ENCODE measurements at regions not wholly inside any gene's neighbourhood (a gene's known extent, or its start where the extent isn't known, plus 50 kb on each side); places are given as distances from the start of the nearest gene placed in this dataset.
"Not testable (repeated sequence)": the region's sequence is repeated elsewhere in the genome, so short reads cannot be mapped to it uniquely, and the experiment has no call there.

DNA sequence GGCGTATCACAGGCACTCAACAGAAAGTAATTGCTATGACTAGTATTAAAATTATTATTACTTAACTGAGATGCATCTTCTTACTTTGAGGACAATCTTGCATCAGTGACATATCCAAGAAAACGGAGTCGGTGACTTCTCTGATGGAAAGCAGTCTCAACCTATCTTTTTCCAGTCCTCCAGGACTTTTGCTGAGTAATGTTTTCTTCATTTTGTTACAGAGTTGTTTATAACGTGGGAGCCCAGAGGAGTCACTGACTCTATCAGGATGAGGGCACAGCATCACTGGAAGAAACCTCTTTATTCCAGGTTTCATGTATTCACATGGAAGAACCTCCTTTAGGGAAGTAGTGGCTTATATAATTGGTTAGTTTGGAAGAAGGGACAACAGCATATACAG, 51.5 kb upstream of the MELK start:
- DNase-seq (ENCODE audit: low spot score), result no peak

DNA sequence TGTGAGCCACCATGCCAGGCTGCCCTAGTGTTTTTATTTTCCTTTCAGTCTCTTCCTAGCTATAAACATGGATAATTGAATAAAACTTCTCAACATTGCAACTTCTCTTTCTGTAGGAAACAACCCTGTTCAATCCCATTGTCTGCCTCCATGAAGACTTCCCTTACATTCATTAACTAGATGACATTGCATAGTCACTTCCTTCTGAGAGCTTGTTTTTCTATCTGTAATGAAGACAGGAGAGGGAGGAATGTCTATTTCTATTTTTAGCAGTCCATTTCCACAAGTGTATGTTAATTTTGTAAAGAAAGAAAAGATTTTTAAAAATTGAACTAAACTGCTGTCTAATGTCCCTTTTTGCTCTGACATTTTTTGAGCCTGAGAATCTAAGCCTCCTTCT, 55.6 kb upstream of the MELK start:
- DNase-seq (ENCODE audit: low spot score), result no peak

DNA sequence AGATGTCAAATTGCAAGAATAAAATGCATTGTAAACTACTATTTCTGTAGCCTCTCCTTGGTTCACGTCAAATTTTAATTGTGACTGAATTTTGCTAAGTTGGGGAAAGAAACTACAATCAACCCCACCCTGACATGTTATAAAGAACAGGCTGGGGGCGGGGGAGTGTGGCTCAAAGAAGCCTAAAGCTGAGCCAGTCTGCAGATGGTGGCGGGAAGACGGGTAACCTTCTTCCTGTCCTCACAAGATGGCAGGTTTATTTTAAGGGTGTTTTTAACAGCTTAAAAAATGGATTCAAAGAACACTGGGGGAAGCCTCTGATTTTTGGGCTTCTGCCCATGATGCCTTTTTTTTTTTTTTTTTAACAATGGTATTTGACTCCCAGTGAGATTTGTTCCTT, 68.5 kb upstream of the MELK start:
- DNase-seq (ENCODE audit: low spot score), result no peak

DNA sequence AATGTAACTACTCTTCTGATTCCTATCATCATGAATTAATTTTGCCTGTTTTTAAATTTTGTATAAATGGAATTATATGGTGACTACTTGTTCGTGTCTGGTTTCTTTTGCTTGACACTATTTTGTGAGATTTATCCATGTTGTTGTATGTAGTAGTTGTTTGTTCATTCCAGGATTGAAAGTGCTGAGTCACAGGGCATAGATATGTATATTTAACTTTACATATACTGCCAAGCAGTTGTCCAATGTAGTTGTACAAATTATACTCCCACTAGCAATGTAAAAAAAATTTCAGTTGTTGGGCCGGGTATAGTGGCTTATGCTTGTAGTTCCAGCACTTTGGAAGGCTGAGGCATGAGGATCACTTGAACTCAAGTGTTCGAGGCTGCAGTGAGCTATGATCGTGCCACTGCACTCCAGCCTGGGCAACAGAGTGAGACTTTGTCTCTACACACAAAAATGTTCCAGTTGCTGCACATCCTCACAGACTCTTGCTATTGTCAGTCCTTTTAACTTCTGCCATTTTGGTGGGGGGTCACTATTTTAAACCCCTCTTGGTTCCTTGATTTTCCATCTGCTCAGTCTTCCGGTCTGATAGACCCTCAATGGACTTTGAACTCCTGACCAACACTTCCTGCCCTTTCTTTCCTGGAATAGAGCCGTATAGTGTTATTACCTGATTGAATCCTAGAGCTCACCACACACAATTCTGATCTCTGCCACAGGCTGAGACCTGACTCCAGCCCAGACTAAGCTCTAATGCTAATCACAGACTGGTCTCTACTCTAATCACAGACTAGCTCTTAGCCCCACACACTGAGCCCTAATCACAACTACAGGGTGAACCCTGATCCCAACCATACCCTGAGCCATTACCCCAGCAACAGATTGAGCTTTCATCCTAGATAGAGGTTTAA, 69.3 kb upstream of the MELK start:
- DNase-seq (ENCODE audit: low spot score), result no peak

DNA sequence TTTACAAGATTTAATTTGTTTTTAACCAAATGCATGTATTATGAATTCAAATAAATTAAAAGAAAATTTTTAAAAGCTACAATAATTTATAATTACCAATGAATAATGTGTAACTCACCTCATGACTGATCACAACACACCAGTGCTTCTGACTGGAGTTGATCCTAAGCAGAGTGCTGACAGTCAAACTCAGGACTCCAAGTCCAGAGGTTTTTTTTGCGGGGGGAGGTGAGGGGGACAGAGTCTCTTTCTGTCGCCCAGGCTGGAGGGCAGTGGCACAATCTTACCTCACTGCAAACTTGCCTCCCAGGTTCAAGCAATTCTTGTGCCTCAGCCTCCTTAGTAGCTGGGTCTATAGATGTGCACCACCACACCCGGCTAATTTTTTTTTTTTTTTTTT, 71.0 kb upstream of the MELK start:
- DNase-seq (ENCODE audit: low spot score), result no peak

DNA sequence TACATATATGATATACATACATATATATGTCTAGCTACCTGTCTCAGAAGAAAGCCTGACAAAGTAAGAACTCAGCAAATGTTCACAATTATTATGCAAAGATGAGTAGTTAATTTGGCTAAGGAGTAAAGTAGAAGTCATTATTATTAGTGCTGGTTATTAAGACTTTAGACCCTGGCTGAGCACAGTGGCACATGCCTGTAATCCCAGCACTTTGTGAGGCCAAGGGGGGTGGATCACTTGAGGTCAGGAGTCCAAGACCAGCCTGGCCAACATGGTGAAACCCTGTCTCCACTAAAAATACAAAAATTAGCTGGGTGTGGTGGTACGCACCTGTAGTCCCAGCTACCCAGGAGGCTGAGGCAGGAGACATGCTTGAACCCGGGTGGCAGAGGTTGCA, 71.8 kb upstream of the MELK start:
- DNase-seq (ENCODE audit: low spot score), result not testable (repeated sequence)

DNA sequence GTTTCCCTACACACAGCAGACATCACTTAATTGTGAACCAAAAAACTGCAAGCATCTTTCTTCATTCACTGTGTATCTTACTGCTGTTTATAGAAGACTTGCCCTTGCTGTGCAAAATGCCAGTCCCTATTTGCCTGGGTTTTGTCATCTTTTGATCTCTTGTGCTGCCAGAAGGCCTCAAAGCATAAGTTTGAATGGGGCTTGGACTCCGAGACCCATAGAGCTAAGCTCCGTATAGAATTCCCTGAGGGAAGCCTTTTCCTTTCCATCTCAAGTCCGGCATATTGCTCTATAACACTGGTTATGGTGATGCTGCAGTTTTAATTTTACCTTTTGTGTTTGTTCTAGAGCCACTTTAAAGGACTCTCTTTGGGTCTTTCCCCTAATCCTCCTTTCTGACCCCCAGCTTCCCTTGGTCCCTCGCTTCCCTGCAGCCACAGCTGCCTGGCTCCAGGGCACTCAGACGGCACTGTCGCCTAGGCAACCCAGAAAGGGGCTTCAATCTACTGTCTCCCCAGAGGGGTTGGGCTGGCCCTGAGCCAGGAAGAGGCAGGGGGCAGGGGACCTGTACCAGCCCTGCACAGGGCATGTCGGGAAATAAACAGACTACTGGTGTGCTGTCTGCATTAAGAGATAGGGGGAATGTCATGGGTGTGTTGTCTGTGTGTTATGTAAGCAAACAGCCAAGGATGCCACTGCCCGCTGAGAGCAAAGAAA, 73.4 kb upstream of the MELK start:
- no peak for DNase-seq (ENCODE audit: low spot score)

DNA sequence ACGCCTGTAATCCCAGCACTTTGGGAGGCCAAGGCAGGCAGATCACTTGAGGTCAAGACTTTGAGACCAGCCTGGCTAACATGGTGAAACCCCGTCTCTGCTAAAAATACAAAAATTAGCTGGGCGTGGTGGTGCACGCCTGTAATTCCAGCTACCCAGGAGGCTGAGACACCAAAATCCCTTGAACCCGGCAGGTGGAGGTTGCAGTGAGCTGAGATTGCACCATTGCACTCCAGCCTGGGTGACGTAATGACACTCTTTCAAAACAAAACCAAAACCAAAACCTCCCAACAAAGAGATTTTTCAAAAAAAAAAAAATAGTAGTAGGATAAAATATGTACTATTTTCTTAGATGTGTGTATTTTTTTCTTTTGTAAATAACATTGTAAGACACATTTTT, 79.1 kb upstream of the MELK start:
- not testable (repeated sequence) for DNase-seq (ENCODE audit: low spot score)

DNA sequence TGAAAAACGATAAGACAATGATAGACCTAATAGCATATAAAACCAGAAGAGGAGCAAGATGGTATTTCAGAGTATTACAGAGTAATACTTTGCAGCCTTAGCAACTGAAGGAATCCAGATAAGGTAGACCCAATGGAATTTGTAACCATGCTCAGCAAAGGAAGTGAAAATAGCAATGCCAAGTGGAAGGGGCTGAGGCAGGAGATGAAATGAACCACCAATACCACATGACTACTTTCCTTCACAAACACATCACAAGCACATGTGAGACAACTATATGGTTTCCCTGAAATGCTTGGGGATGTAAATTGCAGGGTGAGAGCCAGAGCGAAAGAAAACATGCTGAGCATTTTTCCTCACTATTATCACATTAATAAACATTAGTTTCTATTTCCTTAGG, 79.8 kb upstream of the MELK start:
- DNase-seq (ENCODE audit: low spot score), result no peak

DNA sequence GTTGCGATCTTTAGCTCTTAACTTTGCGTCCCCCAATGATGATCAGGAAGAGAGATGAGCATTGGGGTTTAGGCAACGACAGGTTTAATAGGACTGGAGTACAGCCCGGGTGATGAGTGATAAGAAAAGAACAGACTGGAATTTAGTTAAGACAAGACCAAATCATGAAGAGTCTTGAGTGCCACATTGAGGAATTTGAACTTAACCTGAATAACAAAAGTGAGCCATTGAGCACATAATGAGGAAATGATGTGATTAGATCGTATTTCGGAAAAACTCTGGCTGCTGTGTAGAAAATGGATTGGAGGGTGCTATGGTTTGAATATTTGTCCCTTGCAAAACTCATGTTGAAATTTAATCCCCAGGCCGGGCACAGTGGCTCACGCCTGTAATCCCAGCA, 83.2 kb upstream of the MELK start:
- no peak for DNase-seq (ENCODE audit: low spot score)

DNA sequence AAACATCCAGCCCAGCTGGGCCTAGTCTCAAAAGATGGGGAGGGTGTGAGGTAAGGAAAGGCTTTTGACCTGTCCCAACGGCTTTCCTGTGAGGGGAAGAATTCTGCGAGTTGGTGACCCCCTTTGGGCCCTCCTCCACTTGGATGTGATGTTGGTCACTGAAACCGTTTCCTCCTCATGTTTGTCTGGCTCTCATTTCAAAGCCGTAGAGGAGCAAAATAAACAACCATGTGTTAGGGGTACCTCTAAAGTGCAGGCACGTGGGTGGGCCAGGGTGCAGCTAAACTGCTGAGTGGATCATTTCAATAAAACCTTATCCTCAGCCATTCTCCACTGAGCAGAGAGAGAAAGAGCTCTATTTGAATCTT, 84.3 kb upstream of the MELK start:
- no peak for DNase-seq (ENCODE audit: low spot score)

DNA sequence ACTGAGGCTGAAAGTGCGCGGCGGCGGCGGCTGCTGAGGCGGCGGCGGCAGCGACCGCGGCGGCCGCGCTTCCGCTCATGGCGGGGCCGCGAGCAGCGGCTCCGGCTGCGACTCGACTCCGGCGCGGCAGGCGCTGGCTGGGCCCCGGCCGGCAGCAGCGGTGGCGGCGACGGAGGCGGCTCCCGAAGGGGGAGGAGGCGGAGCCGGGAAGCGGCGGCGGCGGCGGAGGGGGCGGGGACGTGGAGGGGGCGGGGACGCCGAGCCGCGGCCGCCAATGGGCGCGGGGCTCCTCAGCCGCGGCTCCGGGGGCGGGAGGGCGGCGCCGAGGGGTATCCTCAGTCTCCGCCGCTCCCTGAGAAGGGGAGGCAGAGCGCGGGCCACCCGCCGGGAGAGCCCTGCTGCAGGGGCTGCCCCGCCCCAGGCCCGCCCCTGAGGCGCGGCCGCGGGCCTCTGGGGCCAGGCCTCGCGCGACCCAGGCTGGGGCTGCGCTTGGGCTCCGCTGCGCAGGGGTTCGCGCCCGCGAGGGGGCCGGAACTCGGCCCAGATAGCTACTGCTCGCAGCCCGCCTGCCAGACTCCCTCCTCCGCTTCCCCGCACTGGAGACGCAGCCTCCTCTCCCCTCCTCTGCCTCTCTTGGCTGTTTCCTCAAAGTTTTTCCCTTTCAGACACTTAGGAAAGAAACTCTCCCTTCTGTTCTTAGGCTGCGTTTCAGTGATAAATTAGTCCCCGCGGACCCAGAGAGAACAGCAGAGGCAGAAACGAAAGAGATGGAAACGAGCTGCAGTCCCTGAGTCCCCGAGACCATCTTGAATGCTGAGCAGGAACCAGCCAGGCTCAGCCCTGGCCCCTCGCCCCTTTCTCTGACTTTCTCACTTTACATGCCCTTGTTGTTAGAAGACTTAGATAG, 85.0 kb upstream of the MELK start:
- DNase-seq (ENCODE audit: low spot score), result peak; percentile 84

DNA sequence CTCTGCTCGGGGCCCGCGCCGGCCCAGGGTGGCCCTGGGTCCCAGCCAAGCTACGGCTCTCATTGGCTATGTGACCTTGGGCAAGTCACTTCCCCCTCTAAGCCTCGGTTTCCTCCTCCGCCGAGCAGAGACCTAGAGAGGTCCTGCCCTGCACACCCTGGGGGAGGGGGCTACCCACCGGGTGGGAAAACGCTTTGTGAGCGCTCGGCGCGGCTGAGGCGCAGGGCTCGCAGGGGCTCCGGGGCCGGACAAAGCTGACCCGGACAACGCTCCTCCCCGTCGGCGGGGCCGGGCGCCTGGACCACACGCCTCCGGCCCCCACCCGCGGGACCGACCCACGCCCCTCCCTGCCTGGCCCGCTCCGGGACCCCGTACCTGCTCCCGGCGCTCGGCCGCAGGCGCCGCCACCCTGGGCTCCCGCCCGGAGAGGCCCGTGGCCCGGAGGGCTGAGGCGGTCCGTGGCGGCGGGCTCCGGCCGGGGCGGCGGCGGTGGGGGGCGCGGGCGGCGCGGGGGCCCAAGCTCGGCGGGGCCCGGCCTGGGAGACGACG, 85.7 kb upstream of the MELK start:
- peak; percentile 40 for DNase-seq (ENCODE audit: low spot score)

DNA sequence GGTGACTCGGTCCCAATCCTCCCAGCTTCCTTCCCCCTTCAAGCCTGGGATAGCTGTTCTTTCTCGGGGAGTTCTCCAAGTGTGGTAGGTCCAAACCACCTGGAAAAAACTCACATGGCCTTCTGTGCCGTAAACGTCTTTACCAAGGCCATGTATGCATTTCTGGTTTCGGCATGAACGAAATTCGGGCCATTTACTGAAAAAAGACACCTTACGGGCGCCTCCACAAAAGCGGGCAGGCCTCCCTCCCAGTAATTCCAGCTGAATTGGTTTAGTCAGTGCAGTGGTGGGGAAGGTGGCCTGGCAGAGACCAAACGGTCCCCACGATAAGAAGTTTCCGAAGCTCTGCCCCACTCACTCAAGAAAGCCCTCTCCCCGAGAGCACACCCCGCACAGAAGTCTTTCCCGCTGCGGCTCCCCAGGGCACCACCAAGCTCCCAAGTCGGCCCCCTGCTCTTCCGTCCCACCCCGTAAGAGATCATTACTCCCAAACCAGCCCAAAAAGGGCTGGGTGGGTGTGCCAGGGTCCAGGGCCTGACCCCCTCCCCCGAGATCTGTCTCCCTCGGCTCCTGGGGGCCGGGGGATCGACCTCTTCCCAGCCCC, 86.3 kb upstream of the MELK start:
- peak; percentile 42 for DNase-seq (ENCODE audit: low spot score)

DNA sequence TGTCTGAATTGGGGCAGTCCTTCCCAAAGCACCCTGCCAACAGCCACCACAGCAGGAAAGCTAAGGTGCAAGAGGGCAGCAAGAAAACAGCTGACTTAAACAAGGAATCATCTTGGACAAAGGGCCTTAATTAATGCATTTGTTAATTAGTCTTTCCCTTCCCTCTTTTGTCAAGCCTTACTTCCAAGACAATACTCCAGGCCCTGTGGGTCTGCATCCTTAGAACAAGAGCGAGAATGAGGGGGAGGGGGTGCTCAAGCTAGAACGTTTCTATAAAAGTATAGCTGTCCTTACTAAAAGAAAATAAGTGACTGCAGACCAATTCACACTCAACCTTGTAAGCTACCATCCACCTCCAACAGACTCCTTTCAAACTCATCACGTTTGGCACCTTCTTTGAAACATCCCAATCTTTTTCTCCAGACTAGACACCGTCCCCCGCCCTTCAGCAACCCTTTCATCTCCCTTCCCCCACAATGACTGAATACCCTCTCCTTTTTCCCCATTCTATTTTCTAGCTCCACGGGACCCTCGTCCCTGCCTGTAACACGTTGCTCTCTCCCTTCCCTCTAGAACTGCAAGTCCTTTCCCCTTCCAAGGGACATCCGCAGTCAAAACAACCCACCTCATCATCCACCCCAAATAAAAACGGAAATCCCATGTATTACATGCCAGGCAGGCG, 85.7 kb upstream of the RNF38 start:
- no peak for DNase-seq (ENCODE audit: low spot score)

DNA sequence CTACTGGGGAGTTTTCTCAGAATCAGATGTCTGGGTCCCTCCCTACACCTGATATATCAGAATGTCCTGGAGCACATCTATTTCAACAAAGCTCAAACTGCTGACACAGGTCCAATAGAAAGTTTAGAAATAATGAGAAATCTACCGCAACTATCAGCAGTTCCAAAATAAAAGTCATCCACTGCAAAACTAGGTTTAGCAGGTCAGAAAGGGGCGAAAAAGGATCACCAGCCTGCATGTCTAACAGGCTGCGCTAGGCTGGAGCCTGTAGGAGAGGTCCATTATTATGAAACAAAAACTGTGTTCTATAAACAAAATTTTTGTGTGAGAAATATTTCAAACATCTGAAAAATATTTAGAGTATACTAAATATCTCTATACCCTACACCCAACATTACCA, 84.1 kb upstream of the RNF38 start:
- no peak for DNase-seq (ENCODE audit: low spot score)

DNA sequence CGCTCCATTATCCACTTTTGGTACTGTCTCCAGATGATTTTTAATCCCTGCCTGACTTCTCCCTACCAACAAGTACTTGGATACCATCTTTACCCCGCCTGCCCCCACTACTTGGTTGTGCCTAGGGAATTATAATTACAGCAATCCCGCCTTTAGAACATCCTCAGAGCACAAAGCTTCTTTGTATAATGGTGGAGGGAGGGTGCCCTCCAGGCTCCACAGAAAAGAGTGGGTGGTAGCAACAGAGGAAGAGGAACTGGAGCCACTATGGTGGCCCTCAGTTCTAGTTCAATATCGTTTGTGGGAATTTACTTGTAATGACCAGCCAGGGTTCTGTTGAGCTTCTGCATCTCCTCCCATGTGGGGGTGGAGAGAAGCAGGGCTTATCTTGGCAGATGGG, 79.0 kb upstream of the RNF38 start:
- DNase-seq (ENCODE audit: low spot score), result no peak

DNA sequence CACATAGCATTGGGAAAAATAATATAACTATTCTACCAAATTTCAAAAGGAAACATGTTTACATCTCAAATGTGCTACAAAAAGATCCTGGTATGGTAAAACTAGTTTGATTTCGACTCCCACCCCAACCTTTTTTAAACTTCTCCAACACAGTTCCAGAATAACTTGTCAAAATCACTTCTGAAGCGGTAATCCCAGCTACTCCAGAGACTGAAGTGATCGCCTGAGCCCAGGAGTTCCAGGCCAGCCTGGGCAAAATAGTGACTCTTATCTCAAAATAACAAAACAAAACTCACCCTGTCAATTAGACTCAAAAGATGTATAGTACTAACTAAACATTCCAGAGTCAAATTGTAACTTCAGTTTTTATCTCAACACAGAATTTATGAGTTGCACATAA, 71.3 kb upstream of the RNF38 start:
- DNase-seq (ENCODE audit: low spot score), result no peak

DNA sequence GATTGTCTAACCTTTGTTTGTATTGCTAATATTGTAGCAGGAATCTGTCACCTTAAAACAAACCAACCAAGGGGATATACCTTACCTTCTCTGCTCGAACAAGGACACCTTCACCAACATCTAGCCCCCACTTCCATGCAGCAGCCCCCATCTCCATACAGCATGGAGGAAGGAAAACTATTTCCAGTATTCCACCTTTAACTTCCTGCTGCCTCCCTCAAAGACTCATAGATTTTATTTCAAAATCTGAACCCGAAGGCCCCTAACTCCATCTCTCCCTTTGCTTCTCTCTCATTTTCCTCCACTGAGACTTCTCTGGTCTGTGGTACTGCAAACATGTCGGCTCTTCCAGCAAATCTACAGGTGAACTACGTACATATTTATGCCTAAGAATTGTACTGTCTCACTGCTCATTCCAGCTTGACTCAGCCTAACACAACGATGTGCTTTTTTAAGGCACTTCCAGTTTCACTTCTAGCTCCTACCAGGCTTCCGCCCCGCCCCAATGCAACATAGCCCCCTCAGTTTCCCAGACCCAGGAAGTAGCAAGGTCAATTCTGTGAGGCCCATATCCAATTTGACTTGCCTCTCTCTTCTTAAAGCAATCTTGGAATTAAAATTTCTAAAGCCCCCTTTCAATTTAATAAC, 70.7 kb upstream of the RNF38 start:
- DNase-seq (ENCODE audit: low spot score), result peak; percentile 81

DNA sequence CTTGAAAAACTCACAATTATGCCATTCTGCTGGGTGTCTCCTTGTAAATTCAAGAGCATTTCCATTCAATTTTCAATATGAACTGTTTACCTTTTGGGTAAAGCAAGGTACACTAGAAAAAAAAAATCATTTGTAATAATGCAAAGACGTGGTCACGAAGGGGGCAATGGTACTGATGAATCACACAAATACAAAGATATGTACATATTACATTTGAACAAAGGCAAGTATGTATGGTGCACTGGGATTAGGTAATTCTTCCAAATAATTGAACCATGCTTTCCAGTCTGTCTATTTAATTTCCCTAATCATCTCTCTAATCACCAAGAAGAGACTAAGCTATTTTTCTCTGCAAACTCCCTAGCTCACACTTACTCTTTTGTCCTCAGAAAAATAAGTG, 63.4 kb upstream of the RNF38 start:
- DNase-seq (ENCODE audit: low spot score), result no peak

DNA sequence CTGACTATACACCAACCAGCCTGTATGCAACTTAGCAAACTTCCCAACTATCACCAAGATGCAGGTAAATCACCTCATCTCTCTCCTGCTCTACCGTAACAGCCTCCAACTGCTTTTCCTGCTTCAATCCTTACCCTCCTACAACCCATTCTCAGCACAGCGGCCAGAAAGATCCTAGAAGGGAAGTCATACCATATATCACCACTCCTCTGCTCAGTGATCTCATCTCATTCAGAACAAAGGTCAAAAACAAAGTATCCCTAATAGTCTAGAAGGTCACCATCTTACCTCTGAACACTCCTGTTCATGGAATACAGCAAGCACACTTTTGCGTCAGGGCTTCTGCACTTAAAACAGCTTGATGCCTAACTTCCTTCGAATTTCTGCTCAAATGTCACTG, 62.2 kb upstream of the RNF38 start:
- no peak for DNase-seq (ENCODE audit: low spot score)
